A549 (cell line): ENCODE measurements at regions not wholly inside any gene's neighbourhood (a gene's known extent, or its start where the extent isn't known, plus 50 kb on each side); places are given as distances from the start of the nearest gene placed in this dataset.

Source experiments
- ATAC-seq, 2 experiments: fragments of 200-7000 bp in 1 of 2; fragments of >200 bp in 1 of 2; cut with Nextera tagmentation in 1 of 2; cut with Tn5 transposase in 1 of 2; 3 replicates each; pipeline versions ENCODE4 v1.8.0 to v1.9.1; 2018 to 2020; ENCODE audit warnings: mild to moderate bottlenecking in 1 of 2, moderate library complexity in 1 of 2
- CTCF ChIA-PET: fragments of 300-600 bp; sonication (Branson Sonifier 250); formaldehyde crosslinking; extraction: SDS; loops from one replicate; lab custom pipeline; 2021; ENCODE audit warnings: antibody characterized with exemption, inconsistent platforms; lab: Yijun Ruan, JAX
- POLR2A ChIA-PET: fragments of 350-600 bp; formaldehyde crosslinking; extraction: SDS; loops from one replicate; lab custom pipeline; 2021; ENCODE audit warnings: antibody characterized with exemption, inconsistent platforms; lab: Yijun Ruan, JAX
- DNase-seq, 2 experiments: peaks; one replicate each; pipeline versions ENCODE4 v3.0.0 to v3.0.0-alpha.2; 2011 to 2016; ENCODE audit warnings: low read depth in 1 of 2, low spot score in 1 of 2
- FAIRE-seq: peaks from 2 replicates; lab custom pipeline; 2011; peaks lifted over from hg19 to GRCh38; lab: Jason Lieb, UNC
- H3K27ac ChIP-seq, 2 experiments: fragments of >200 bp; sonication (Bioruptor Twin); formaldehyde crosslinking; 3 replicates each; pipeline ENCODE4 v1.5.1; 2016 to 2017
- H3K4me1 ChIP-seq: fragments of >200 bp; sonication (Bioruptor Twin); formaldehyde crosslinking; 3 replicates; pipeline ENCODE4 v1.6.1; 2016
- H3K4me2 ChIP-seq: fragments of >200 bp; sonication (Bioruptor Twin); formaldehyde crosslinking; 3 replicates; pipeline ENCODE4 v1.6.1; 2016
- H3K4me3 ChIP-seq: fragments of >200 bp; sonication (Bioruptor Twin); formaldehyde crosslinking; 3 replicates; pipeline ENCODE4 v1.5.1; 2016
- H3K9me3 ChIP-seq: fragments of >200 bp; sonication (Bioruptor Twin); formaldehyde crosslinking; 3 replicates; pipeline ENCODE4 v1.6.1; 2016
- BCL3 ChIP-seq: fragments of >200 bp; sonication (Bioruptor Twin); formaldehyde crosslinking; IDR thresholded peaks from 3 replicates; pipeline ENCODE4 v1.6.1; 2016
- CBX2 ChIP-seq: fragments of 200-600 bp; sonication (generic); IDR thresholded peaks from 2 replicates; pipeline ENCODE4 v1.6.1; 2016; ENCODE audit warnings: low read depth, mild to moderate bottlenecking, borderline replicate concordance
- FOSB ChIP-seq: fragments of 250-450 bp; sonication (Bioruptor Pico); IDR thresholded peaks from 2 replicates; pipeline ENCODE4 v1.5.0; 2020; ENCODE audit warnings: mild to moderate bottlenecking, moderate library complexity
- FOXS1 ChIP-seq: fragments of 250-450 bp; sonication (Bioruptor Pico); IDR thresholded peaks from 2 replicates; pipeline ENCODE4 v1.5.0; 2020; ENCODE audit warnings: mild to moderate bottlenecking, moderate library complexity
- HDAC2 ChIP-seq: fragments of 200-600 bp; sonication (generic); IDR thresholded peaks from 2 replicates; pipeline ENCODE4 v1.6.1; 2016
- HEYL ChIP-seq: fragments of 250-450 bp; sonication (Bioruptor Pico); IDR thresholded peaks from 2 replicates; pipeline ENCODE4 v1.8.0; 2021; ENCODE audit warnings: mild to moderate bottlenecking, moderate library complexity
- JUNB ChIP-seq: fragments of >200 bp; sonication (Bioruptor Twin); formaldehyde crosslinking; IDR thresholded peaks from 2 replicates; pipeline ENCODE4 v1.6.1; 2016
- KDM1A ChIP-seq: fragments of 200-600 bp; sonication (generic); IDR thresholded peaks from 2 replicates; pipeline ENCODE4 v1.6.1; 2016; ENCODE audit warnings: low read depth, mild to moderate bottlenecking
- MAZ ChIP-seq: fragments of 150-350 bp; IDR thresholded peaks from 2 replicates; pipeline ENCODE4 v1.6.1; 2014; ENCODE audit warnings: antibody characterized with exemption, low read depth, low read length, borderline replicate concordance
- PHF8 ChIP-seq: fragments of 200-600 bp; sonication (generic); IDR thresholded peaks from 2 replicates; pipeline ENCODE4 v1.6.1; 2016; ENCODE audit warnings: low read depth, mild to moderate bottlenecking, antibody characterized with exemption, moderate library complexity, borderline replicate concordance
- RAD21 ChIP-seq, 2 experiments: fragments of >200 bp in 1 of 2; sonication (Bioruptor Twin) in 1 of 2; formaldehyde crosslinking in 1 of 2; IDR thresholded peaks in 1 of 2; conservative IDR thresholded peaks in 1 of 2; 2 replicates in 1 of 2; 3 replicates in 1 of 2; pipeline ENCODE4 v1.6.1; 2012 to 2018; ENCODE audit warnings: inconsistent platforms in 1 of 2
- RARB ChIP-seq: fragments of 250-450 bp; sonication (Bioruptor Pico); IDR thresholded peaks from 2 replicates; pipeline ENCODE4 v1.8.0; 2021; ENCODE audit warnings: mild to moderate bottlenecking, moderate library complexity
- REST ChIP-seq: fragments of 200-600 bp; sonication (generic); IDR thresholded peaks from 2 replicates; pipeline ENCODE4 v1.6.1; 2016; ENCODE audit warnings: antibody characterized with exemption, mild to moderate bottlenecking, moderate library complexity
- SMC3 ChIP-seq: fragments of >200 bp; sonication (Bioruptor Twin); formaldehyde crosslinking; IDR thresholded peaks from 3 replicates; pipeline ENCODE4 v1.6.1; 2018; ENCODE audit warnings: inconsistent platforms
- SREBF2 ChIP-seq: fragments of 450-650 bp; IDR thresholded peaks from 2 replicates; pipeline ENCODE4 v1.6.1; 2014; ENCODE audit warnings: mild to moderate bottlenecking, moderate library complexity
- TFCP2L1 ChIP-seq: fragments of 250-450 bp; sonication (Bioruptor Pico); IDR thresholded peaks from 2 replicates; pipeline ENCODE4 v1.5.0; 2021; ENCODE audit warnings: mild to moderate bottlenecking
- ZC3H11A ChIP-seq: fragments of 450-650 bp; IDR thresholded peaks from 2 replicates; pipeline ENCODE4 v1.6.1; 2014; ENCODE audit warnings: antibody characterized with exemption, mild to moderate bottlenecking
- ZFP36 ChIP-seq: fragments of 450-650 bp; IDR thresholded peaks from 2 replicates; pipeline ENCODE4 v1.6.1; 2014; ENCODE audit warnings: borderline replicate concordance; ENCODE audit not compliant: partially characterized antibody
- ZNF302 ChIP-seq: fragments of 250-450 bp; sonication (Bioruptor Pico); IDR thresholded peaks from 2 replicates; pipeline ENCODE4 v1.9.0; 2021; ENCODE audit warnings: inconsistent platforms, mild to moderate bottlenecking, moderate library complexity
- ZSCAN20 ChIP-seq: fragments of 250-450 bp; sonication (Bioruptor Pico); IDR thresholded peaks from 2 replicates; pipeline ENCODE4 v1.8.0; 2022; ENCODE audit warnings: mild to moderate bottlenecking, moderate library complexity
- WGBS: methylation state at CpG from one replicate; pipeline ENCODE4 v1.1.6; 2017; ENCODE audit errors: missing lambda C conversion rate; 5-methylcytosine and 5-hydroxymethylcytosine counted together
- TF ChIP-seq, protein P1 (sequence below): fragments of 250-450 bp; sonication (Bioruptor Pico); IDR thresholded peaks from 2 replicates; pipeline ENCODE4 v1.5.0; 2020; ENCODE audit warnings: low read depth, mild to moderate bottlenecking, moderate library complexity
- TF ChIP-seq, protein P2 (sequence below): IDR thresholded peaks from 2 replicates; pipeline ENCODE4 v1.6.1; 2012

DNA sequence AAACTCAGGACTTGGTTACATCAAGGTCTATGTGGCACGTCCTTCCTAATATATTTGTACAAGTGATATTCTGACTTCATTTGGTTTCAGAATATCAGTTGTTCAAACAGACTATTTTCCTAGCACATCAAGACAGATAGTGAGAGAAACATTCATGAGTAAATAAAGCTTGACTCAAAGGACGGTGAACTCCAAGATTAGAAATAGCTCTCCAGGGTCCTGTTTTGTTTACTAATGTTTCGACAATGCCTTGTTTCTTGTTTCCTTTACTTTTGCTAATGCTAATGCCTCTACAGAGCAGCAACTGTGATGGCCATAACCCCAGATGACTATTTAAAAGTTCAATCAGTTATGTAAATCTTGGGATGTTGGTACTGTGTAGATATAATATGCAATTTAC is 313.9 kb downstream of the KLF12 start:
- DNase-seq: no peak
- Histone ChIP-seq H3K4me2 (no peak overlapping the region), H3K9me3 (no peaks in the 10 kb centered on the region), H3K27ac (no peak overlapping the region), H3K4me3 (no peak overlapping the region), H3K4me1 (no peaks in the 10 kb centered on the region)
- POLR2A ChIA-PET: no interaction called here
- 0 out of 2 replicates have a peak, but pooled peaks have one; percentile 22 for TF ChIP-seq REST
- TF ChIP-seq, protein P1, sequence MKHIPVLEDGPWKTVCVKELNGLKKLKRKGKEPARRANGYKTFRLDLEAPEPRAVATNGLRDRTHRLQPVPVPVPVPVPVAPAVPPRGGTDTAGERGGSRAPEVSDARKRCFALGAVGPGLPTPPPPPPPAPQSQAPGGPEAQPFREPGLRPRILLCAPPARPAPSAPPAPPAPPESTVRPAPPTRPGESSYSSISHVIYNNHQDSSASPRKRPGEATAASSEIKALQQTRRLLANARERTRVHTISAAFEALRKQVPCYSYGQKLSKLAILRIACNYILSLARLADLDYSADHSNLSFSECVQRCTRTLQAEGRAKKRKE (CRISPR knock-in tag): no peak
- TF ChIP-seq BCL3: no peak
- TF ChIP-seq SREBF2: no peak
- TF ChIP-seq JUNB: no peak
- no peak for ATAC-seq
- CTCF ChIA-PET: no interaction called here
- WGBS: 69% methylated on average over 3 of the region's 3 CpGs
- no peak for FAIRE-seq

DNA sequence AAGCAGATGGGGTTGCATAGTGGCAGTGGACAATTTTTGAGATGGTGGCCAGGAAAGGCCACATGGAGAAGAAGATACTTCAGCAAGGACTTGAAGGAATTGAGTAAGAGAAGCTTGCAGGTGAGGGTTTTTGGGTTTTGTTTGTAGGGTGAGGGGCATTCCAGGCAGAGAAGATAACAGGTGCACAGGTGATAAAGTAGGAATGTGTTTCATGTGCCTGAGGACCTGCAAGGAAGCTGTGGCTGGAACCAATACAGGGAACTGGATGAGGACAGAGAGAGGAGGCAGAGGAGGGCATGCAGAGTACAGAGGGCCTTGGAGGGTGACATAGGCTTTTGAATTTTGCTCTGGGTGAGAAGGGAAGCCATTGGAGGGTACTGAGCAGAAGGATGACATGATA is 314.5 kb downstream of the KLF12 start:
- ChIA-PET CTCF (no interaction called here), POLR2A (no interaction called here)
- ATAC-seq (no peak), FAIRE-seq (no peak), DNase-seq (no peak)
- H3K27ac ChIP-seq: no peak overlapping the region
- no peak overlapping the region for H3K4me3 ChIP-seq
- no peak overlapping the region for H3K4me2 ChIP-seq
- H3K9me3 ChIP-seq: no peaks in the 10 kb centered on the region
- no peaks in the 10 kb centered on the region for H3K4me1 ChIP-seq
- TF ChIP-seq FOSB (CRISPR knock-in tag): no peak
- no peak for TF ChIP-seq ZC3H11A
- TF ChIP-seq MAZ: no peak
- no peak for TF ChIP-seq SMC3
- TF ChIP-seq CBX2: no peak
- TF ChIP-seq JUNB: no peak
- no peak for TF ChIP-seq ZFP36
- no peak for TF ChIP-seq RARB (CRISPR knock-in tag)
- TF ChIP-seq, protein P2, sequence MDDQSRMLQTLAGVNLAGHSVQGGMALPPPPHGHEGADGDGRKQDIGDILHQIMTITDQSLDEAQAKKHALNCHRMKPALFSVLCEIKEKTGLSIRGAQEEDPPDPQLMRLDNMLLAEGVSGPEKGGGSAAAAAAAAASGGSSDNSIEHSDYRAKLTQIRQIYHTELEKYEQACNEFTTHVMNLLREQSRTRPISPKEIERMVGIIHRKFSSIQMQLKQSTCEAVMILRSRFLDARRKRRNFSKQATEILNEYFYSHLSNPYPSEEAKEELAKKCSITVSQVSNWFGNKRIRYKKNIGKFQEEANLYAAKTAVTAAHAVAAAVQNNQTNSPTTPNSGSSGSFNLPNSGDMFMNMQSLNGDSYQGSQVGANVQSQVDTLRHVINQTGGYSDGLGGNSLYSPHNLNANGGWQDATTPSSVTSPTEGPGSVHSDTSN: no peak
- TF ChIP-seq HEYL (CRISPR knock-in tag): no peak
- no peak for TF ChIP-seq PHF8
- TF ChIP-seq RAD21 (conservative IDR thresholded peaks at IDR 0.05 in 1 of 2, IDR thresholded peaks at IDR 0.05 in 1 of 2): no peak
- TF ChIP-seq ZSCAN20 (CRISPR knock-in tag): no peak
- TF ChIP-seq ZNF302 (CRISPR knock-in tag): no peak
- no peak for TF ChIP-seq TFCP2L1
- no peak for TF ChIP-seq KDM1A
- no peak for TF ChIP-seq HDAC2
- no peak for TF ChIP-seq FOXS1 (CRISPR knock-in tag)
- TF ChIP-seq REST: no peak
- TF ChIP-seq, all 56 proteins: peak for 0
